ENCODE measurements at regions not wholly inside any gene's neighbourhood (a gene's known extent, or its start where the extent isn't known, plus 50 kb on each side); places are given as distances from the start of the nearest gene placed in this dataset.

- Histone ChIP-seq H3K27me3 (ENCODE audit: control insufficient read depth, insufficient read depth, low read length) (no peaks in the 10 kb centered on the region), H3K9ac (no peak overlapping the region), H3K36me3 (ENCODE audit: control insufficient read depth, insufficient read depth, low read length) (no peaks in the 10 kb centered on the region), H3K4me1 (no peaks in the 10 kb centered on the region), H2AFZ (no peak overlapping the region), H3K27ac (no peak overlapping the region), H3K79me2 (no peaks in the 10 kb centered on the region), H3K4me2 (ENCODE audit: low read length) (no peak overlapping the region), H3K4me3 (ENCODE audit: low read depth, low read length) (no peak overlapping the region), H3K9me3 (ENCODE audit: control insufficient read depth, low read length) (no peaks in the 10 kb centered on the region)
- TF ChIP-seq CTCF (IDR thresholded peaks at IDR 0.05), result no peak
Measured at GRCh38 chr10:20406281-20407104, 490.6 kb downstream of the NEBL start.

GRCh38 chr10:20405761-20406160 lies 491.4 kb downstream of the NEBL start:
- no peaks in the 10 kb centered on the region for H3K27me3 ChIP-seq (ENCODE audit: control insufficient read depth, insufficient read depth, low read length)
- H3K9me3 ChIP-seq (ENCODE audit: control insufficient read depth, low read length), result no peaks in the 10 kb centered on the region
- H3K4me3 ChIP-seq (ENCODE audit: low read depth, low read length), result no peak overlapping the region
- no peak overlapping the region for H2AFZ ChIP-seq
- no peak overlapping the region for H3K4me2 ChIP-seq (ENCODE audit: low read length)
- H3K9ac ChIP-seq, result no peak overlapping the region
- no peak for TF ChIP-seq CTCF (IDR thresholded peaks at IDR 0.05)
- no peaks in the 10 kb centered on the region for H3K4me1 ChIP-seq
- H3K79me2 ChIP-seq, result no peaks in the 10 kb centered on the region
- H3K27ac ChIP-seq, result no peak overlapping the region
- H3K36me3 ChIP-seq (ENCODE audit: control insufficient read depth, insufficient read depth, low read length), result no peaks in the 10 kb centered on the region

- H3K27ac ChIP-seq, result no peak overlapping the region
- H3K79me2 ChIP-seq, result no peaks in the 10 kb centered on the region
- no peak overlapping the region for H3K4me3 ChIP-seq (ENCODE audit: low read depth, low read length)
- no peaks in the 10 kb centered on the region for H3K36me3 ChIP-seq (ENCODE audit: control insufficient read depth, insufficient read depth, low read length)
- H3K9ac ChIP-seq, result no peak overlapping the region
- H2AFZ ChIP-seq, result no peak overlapping the region
- no peaks in the 10 kb centered on the region for H3K27me3 ChIP-seq (ENCODE audit: control insufficient read depth, insufficient read depth, low read length)
- no peaks in the 10 kb centered on the region for H3K9me3 ChIP-seq (ENCODE audit: control insufficient read depth, low read length)
- no peak overlapping the region for H3K4me2 ChIP-seq (ENCODE audit: low read length)
- no peak for TF ChIP-seq CTCF (IDR thresholded peaks at IDR 0.05)
- no peaks in the 10 kb centered on the region for H3K4me1 ChIP-seq
Measured at GRCh38 chr10:20405050-20405449, 492.1 kb downstream of the NEBL start.

GRCh38 chr10:20399772-20400171 lies 497.3 kb downstream of the NEBL start:
- H3K4me1 ChIP-seq, result no peaks in the 10 kb centered on the region
- no peaks in the 10 kb centered on the region for H3K79me2 ChIP-seq
- no peaks in the 10 kb centered on the region for H3K36me3 ChIP-seq (ENCODE audit: control insufficient read depth, insufficient read depth, low read length)
- H3K9ac ChIP-seq, result no peak overlapping the region
- no peak overlapping the region for H3K27ac ChIP-seq
- no peak overlapping the region for H3K4me3 ChIP-seq (ENCODE audit: low read depth, low read length)
- H3K27me3 ChIP-seq (ENCODE audit: control insufficient read depth, insufficient read depth, low read length), result no peaks in the 10 kb centered on the region
- TF ChIP-seq CTCF (IDR thresholded peaks at IDR 0.05), result no peak
- H3K4me2 ChIP-seq (ENCODE audit: low read length), result no peak overlapping the region
- H2AFZ ChIP-seq, result no peak overlapping the region
- no peaks in the 10 kb centered on the region for H3K9me3 ChIP-seq (ENCODE audit: control insufficient read depth, low read length)

GRCh38 chr10:20396701-20397100 lies 500.4 kb downstream of the NEBL start:
- H3K4me3 ChIP-seq (ENCODE audit: low read depth, low read length), result no peak overlapping the region
- no peak overlapping the region for H3K9ac ChIP-seq
- no peak overlapping the region for H3K4me2 ChIP-seq (ENCODE audit: low read length)
- H2AFZ ChIP-seq, result no peak overlapping the region
- H3K9me3 ChIP-seq (ENCODE audit: control insufficient read depth, low read length), result no peaks in the 10 kb centered on the region
- TF ChIP-seq CTCF (IDR thresholded peaks at IDR 0.05), result no peak
- H3K27ac ChIP-seq, result no peak overlapping the region
- H3K4me1 ChIP-seq, result no peaks in the 10 kb centered on the region
- H3K79me2 ChIP-seq, result no peaks in the 10 kb centered on the region
- H3K27me3 ChIP-seq (ENCODE audit: control insufficient read depth, insufficient read depth, low read length), result no peaks in the 10 kb centered on the region
- H3K36me3 ChIP-seq (ENCODE audit: control insufficient read depth, insufficient read depth, low read length), result no peaks in the 10 kb centered on the region
